NOMO-1 treated with dmso at 0.1 percent for 144 hours (cell line): ENCODE measurements at regions not wholly inside any gene's neighbourhood (a gene's known extent, or its start where the extent isn't known, plus 50 kb on each side); places are given as distances from the start of the nearest gene placed in this dataset.
"Not testable (repeated sequence)": the region's sequence is repeated elsewhere in the genome, so short reads cannot be mapped to it uniquely, and the experiment has no call there.

ENCODE experiments used
- DNase-seq: peaks from one replicate; lab custom pipeline; 2025; ENCODE audit not compliant: unreplicated experiment; lab: John Stamatoyannopoulos, UW

DNA sequence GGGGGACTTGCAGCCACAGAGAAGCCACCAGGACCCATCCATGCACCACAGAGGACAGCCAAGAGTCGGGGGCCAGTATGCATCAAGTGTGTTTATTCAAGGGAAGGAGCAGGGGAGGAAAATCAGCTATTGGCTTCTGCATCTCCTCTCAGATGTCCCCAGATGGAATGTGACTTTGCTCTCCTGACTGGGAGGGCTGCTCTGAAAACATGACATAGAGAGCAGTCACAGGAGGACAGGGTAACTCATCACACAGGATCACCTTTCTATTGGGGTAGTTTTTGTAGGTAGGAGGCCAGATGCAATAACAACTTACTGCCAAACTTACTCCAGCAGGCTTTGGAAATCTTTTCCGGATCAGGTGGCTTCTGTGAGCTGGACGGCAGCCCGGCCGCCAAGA is 121.0 kb upstream of the OPCML start:
- no peak for DNase-seq

DNA sequence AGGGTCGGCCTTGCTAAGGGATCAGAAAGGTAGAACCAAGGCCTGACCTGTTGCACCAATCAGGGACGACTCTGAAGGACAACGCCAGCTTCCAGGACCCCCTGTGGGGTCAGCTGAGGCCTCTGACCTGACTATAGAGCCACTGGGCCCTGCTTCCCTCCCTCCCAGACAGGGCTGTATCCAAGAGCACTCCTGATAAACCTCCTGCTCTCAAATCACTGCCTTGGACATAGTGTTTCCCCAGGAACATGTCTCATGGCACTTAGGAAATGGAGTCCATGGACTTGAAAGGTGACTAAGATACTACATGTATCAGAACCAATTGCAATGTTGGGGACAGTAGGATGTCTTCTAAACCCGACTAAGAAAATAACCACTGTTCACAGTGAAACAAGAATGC is 117.8 kb upstream of the OPCML start:
- no peak for DNase-seq

DNA sequence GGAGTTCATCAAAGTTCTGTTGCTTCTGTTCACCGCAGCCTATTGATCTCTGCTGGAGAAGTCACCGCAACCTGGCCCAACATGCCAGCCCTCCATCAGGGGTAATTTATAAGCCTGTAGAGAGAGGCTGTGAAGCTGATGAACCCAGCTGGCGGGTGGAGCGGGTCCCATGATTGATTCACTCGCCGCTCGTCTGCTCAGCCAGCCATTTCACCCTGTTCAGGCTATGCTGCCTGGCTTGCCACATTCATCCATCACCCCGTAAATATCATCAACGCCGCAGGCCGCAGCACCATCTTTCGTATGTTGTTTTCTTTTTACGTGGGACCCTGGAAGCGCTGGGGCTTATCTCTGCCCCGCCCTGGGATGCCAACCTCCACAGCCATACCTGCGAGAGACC is 116.7 kb upstream of the OPCML start:
- no peak for DNase-seq

DNA sequence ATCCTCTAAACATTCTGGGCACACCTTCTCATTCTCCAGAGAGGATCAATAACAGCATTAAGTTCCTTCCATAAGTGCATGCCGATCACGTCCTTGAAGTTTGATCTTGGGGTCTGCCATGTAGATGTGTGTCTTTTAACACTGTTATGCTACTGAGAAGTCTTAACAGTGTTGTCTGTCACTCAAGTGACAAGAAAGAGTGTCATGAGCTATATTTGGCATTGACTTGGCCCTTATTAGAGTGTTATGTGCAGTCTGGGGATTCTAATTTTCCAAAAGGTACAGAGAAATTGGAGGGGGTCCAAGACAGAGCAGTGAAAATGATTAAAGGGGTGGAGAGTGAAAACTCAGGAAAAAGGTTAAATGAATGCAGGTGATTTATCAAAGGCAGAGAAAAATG is 107.1 kb upstream of the OPCML start:
- DNase-seq, result no peak

DNA sequence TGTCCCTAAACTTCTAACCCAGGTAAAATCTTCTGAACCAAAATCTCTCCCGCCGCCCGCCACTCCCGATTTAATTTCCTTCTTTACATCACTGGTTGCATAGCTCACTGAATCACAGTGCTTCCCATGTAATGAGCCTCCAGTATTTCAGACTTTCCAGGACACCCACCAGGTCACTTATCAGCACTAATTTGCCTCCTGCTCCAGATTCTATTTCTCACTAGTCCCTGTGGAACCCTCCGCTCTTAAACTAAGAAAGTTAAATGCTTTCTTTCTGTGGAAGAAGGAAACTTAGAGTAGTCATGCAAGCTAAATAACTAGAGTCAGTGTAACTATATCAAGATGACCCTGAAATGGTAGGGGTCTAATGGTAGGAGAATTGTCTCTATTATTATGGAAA is 106.6 kb upstream of the OPCML start:
- no peak for DNase-seq

DNA sequence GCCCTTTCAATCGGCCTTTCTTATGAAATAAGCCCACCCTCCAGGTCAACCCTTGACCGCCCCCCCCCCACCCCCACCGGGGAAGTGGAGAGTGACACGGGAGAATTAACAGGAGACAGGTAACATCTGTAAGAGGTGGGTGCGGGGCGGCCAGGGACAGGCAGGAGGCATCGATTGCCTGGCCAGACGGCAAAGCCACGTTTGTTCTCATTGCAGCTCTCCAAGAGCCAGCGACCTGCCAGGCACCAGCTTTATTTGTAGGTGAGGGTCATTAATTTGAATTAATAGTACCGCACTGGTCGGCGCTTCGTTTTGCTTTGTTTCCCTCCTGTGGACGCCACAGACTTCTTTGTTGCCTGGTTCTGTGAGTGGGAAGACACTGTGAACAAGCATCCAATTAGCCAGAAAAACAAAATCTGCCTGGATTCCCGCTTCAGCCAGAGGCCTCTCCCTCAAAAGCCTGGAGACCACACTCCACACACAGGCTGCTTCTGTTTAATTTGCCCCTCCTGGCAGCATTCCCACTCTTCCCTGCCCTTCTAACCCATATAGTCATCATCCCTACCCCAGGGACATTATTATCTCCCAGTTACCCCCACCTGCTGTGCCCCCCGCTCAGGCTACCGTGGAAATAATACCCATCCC is 104.5 kb upstream of the OPCML start:
- DNase-seq, result no peak

DNA sequence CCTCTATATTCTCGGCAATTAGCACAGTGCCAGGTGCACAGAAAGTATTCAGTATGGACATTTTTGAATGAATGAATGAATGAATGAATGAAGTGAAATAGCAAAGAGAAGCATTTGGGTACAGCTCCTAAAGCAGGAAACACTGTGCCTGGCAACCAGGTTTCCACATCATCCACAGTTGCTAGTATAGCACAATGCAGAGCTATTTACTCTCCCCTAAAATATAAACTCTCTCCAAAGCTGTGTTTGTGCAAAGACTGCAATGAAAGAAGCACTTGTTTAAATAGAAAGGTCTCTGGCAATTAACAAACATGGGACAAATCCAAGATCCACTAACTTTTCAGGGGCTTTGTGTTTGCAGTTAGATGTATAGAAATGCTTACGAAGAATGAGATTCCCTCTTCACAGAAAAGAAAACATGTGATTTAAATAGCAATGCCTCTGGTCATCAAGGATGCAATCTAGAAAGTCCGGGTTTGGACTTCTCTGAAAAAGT is 103.0 kb upstream of the OPCML start:
- no peak for DNase-seq

DNA sequence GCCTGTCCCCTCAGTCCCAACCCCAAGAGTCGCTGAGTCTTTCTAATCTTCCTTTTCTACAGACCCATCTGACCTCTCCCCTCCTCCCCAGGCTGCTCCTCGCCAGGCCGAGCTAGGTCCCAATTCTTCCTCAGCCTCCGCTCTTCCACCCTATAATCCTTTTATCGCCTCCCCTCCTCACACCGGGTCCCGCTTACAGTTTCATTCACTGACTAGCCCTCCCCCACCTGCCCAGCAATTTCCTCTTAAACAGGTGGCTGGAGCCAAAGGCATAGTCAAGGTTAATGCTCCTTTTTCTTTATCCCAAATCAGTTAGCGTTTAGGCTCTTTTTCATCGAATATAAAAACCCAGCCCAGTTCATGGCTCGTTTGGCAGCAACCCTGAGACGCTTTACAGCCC is 96.1 kb upstream of the OPCML start:
- DNase-seq, result not testable (repeated sequence)

DNA sequence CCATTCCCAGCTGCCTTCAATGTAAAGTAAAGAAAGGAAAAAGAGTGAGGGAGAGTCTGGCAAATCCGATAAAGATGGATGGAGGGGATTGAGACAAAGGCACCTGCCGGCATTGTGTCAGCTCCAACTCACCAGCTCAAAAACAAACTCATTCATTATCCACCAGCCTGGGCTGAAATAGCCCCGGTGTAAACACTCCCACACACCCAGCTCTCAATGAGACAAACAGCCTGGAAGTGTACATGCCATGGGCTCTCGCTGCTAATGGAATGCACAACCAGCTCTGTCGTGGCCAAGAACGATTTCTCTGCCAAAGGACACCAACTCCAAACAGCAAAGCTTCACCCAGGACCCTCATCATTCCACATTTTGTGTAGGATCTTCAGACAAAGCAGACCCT is 89.3 kb upstream of the OPCML start:
- no peak for DNase-seq

DNA sequence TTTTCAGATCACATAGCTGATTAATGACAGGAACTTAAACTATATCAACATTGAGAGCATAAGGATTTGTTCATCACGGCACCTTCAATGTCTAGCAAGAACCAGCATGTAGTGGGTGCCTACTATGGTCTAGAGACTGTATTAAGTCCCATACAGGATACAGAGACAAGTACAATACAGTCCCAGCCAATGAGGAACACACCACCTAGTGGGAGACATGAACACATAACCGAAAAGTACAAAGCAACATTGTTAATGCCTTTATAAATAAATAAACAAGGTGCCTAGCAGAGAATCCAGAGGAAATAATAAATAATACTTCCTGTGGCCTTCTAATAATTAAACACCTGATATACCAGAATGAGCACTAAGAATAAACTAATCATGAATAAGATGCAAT is 87.7 kb upstream of the OPCML start:
- no peak for DNase-seq

DNA sequence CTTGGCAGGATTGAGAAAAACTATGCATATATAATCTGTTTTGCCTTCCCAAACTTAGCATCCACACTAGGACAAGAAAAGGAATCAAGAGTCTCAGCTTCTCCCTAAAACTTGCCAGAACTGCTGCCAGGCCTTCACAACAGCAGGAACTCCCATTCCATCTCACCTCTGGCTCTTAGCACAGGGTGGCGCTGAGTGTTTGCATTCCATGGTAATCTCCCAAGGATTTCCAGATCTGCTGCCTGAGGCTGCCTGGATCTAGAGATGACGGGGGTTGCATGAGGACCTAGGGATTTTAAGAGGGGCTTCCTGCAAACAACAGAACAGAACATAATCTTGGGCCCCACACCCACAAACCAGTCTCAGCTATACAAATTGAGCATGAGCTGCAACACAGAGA is 87.1 kb upstream of the OPCML start:
- DNase-seq, result no peak

DNA sequence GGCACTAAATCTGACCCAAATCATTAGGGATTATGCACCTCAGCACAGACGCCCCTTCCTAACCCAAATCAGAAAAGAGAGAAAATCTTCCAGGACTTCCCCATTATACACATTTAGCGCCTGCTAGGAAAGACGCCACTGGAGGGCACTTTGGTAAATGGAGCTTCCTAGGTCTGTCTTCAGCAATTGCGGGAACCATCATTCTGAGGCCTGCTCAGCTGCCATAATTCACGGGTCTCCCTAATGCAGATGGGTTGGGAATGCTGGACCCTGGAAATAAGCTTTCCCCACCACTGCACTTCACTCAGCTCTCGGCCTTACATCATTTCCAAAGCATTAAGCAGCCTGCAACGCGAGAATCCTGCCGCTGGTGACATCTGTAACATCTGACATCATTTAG is 86.2 kb upstream of the OPCML start:
- DNase-seq, result no peak

DNA sequence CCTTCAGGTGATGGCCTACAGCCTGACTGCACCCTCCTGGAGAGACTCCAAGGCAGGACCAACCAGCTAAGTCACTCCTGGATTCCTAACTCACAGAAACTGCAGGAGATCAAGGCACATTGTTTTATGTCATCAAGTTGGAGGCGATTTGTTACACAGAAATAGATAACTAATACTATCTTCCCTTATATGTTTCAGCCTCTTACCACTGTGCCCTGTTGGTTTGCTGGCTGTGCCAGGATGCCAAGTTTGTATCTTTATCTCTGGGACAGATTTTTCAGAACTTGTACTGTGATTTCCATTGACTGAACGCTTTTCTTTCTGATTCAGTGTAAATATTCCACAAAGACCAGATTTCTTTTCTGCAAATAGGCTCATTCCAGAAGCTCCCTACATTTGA is 76.2 kb upstream of the OPCML start:
- DNase-seq, result no peak

DNA sequence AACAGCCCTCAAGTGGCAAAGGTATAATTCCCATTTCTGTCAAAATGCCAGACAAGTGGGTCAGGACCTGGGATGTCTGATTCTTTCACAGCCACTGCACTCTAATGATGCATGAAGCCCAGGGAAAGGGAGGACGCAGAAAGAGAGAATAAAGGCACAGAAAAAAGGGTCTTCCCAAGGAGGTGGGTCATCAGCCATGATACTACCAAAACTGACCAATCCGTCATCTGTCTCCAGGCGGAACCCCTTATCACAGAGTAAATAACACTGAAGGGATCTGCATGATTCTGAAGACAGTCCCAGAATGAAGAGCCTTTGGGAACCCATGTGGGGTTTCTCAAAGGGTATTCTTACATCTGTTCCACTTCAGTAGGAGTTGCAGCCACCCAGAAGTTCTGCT is 73.8 kb upstream of the OPCML start:
- no peak for DNase-seq

DNA sequence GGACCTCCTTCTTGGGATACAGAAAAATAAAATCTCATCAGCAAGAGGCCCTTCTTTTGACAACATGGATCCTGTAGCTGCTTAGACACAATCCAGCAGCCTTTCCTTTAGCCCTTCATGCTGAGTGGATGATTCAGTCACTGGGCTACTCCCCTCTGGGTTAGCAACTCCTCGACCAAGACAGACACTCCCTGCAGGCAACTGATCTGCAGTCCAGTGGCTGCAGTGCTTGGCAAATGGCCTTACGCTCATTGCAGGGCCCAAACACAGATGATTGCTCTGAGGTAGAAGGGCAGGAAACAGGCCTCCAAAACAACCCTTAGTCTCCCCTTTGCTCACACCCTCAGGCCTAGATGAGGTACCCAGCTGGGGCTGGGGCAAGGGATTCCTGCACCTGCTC is 73.2 kb upstream of the OPCML start:
- no peak for DNase-seq

DNA sequence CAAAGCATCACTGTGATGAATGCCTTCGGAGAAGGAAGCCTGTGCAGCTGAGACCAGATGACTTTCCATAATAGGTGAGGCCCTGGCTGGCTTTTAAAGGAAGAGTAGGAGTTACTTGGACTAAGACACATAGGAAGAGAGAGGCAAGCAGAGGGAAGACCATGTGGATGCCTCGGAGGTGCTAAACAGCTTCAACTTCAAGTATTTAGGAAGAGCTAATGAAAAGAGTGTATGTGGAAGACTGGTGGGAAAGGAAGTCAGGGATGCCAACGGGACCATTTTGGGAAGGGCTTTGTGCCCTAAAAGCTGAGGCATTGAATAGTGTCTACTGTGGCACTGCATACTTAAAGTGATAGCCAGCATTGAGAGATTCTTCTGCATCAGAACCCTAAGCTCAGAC is 69.3 kb upstream of the OPCML start:
- DNase-seq, result no peak

DNA sequence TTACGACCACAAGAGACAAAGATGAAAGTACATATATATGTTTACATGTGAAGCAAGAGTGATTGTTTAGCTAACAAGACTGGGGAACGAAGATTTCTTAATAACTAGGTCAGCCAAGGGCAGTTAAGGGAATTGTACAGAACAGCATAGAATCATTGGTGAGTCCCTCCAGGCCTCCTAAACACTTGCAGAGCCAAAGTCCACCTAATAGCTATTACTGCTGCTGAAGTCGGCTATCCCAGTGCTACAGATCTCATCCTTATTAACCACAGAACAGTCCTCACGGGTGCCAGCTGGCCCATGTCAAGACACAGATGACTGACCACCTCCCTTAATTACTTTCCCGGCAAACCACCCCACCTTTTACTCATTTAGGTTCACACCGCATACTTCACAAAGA is 68.5 kb upstream of the OPCML start:
- DNase-seq, result no peak

DNA sequence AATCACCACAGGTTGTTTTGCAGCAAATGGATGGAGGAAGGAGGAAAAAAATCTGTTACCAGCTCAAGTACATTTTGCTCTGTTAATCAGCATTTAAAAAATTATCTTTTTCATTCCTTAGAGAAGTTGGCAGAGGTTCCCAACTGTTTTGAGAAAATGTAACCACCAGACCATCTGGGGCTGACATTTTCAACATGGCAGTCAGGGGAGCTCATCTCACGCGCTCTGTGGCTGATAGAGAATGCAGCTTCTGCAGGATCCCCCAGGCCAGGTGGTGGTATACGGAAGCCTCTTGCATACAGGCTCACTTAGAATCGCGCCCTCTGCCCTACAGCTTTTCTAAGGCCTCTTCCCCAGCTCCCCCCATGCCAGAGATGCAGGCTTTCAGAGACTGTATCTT is 68.0 kb upstream of the OPCML start:
- no peak for DNase-seq

DNA sequence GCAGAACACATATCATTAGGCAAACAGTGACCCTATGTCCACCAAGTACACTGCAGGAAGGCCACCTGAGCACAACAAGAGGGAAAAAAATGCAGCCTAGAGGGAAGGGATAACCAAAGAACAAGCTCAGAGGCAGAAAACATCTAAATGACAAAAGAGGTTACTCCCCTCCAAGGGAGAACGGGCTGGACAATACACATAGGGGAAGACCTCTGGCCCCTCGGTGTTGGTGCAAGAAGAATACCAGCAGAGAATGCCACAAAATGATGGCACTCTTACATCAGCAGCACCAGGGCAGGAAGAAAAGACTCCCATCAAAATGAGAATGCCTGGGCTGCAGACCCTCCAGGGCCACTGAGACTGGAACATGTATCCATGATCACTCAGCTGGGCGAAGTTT is 66.6 kb upstream of the OPCML start:
- no peak for DNase-seq

DNA sequence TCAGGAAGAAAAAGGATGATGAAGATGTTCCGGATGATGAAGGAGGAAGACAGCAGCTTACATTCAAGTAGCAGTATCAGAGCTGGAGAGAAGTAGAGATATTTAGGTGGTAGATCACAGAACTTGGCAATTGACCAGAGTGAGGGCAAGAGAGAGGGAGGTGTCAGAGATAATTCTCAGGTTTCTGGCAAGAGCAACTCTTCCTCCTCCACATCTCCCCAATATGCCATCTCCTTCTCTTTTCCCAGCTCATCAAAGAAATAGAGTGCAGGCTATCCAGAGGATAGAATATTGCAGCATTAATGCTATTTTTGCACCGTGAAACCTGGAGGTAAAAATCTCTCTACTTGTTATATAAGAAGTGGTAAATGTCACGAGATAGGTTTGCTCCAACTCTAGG is 64.9 kb upstream of the OPCML start:
- no peak for DNase-seq

DNA sequence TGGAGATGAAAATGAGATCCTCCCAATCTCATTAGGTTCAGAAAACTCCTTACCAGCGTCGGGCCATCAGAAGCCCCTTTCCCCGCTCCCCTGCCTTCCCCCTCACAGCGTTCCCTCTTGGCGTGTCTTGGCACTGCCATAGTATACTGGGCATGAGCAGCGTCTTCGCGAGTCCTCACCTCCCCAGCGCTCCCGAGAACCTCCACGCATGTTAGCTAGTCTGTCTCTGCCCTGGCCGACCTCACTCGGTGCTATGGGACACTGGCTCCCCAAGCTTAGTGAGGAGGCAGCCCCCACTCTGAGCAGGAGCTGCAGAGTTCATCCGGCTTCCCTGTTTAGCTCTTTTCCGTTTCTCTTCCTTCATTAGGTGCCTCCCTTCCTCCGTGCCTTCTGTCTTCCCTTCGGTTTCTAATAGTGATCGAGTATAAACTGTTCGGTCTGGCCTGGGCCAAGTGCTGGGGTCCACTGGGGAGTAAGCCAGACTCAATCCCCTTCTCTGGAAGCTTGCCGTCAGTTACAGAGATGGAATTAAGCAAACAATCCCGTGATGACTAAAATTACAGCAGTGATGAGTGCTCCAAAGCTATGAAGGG is 63.8 kb upstream of the OPCML start:
- no peak for DNase-seq

DNA sequence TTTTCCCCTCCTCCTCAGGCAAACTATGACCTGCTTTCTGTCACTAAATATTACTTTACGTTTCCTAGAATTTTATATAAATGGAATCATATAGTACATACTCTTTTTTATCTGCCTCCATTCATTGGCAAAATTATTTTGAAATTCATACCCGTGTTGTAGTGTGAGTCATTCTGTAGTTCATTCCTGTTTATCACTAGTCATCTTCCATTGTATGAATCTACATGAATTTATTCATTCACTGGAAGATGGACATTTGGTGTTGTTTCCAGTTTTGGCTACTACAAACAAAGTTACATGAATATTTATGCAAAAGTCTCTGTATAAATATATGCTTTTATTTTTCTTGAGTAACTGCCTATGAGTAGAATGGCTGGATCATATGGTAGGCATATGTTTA is 60.7 kb upstream of the OPCML start:
- no peak for DNase-seq

DNA sequence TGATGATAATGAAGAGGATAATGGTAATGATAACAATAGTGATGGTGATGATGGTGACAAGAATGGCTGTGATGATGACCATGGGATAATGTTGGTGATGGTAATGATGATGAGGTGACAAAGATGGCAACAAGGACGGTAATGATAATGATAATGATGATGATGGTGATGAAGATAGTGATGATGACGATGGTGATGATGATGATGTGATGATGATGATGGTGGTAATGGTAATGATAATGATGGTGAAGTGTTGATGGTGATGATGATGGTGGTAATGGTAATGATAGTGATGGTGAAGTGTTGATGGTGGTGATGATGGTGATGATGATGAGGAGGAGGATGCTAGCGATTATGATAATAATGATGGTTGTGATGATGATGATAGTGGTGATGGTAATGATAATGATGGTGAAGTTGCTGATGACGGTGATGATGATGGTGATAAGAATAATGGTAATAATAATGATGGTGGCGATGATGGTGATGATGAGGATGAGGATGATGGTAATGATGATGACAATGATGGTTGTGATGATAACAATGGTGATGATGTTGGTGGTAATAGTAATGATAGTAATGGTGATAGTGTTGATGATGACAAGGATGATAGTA is 54.7 kb upstream of the OPCML start:
- no peak for DNase-seq
